HG03565 (cell line): ENCODE measurements at regions not wholly inside any gene's neighbourhood (a gene's known extent, or its start where the extent isn't known, plus 50 kb on each side); places are given as distances from the start of the nearest gene placed in this dataset.
"Not testable (repeated sequence)": the region's sequence is repeated elsewhere in the genome, so short reads cannot be mapped to it uniquely, and the experiment has no call there.

ENCODE experiments used
- ATAC-seq: cut with Tn5 transposase; IDR thresholded peaks from one replicate; pipeline ENCODE4 v1.9.1; 2021; ENCODE audit warnings: mild to moderate bottlenecking, moderate library complexity; ENCODE audit not compliant: unreplicated experiment

DNA sequence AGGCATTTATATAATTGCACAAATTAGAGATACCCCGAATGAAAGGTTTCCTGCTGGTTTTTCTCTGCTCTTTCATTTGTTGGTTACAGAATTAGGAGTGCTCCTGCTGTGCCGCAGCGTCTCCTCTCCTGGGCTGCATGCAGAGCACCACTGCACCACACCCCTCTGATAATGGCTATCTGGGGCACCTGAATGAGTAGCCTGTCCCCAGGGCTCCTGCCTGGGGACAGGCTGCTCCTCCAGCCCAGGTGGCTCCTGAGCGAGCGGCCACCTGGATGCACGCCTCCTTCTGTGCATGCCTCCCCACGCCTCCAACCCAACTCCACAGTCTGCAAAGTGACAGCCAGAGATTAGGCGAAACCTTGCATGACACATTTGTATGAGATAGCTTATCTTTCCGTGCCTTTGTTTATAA, 242.6 kb upstream of the FZD8 start:
- ATAC-seq = no peak

DNA sequence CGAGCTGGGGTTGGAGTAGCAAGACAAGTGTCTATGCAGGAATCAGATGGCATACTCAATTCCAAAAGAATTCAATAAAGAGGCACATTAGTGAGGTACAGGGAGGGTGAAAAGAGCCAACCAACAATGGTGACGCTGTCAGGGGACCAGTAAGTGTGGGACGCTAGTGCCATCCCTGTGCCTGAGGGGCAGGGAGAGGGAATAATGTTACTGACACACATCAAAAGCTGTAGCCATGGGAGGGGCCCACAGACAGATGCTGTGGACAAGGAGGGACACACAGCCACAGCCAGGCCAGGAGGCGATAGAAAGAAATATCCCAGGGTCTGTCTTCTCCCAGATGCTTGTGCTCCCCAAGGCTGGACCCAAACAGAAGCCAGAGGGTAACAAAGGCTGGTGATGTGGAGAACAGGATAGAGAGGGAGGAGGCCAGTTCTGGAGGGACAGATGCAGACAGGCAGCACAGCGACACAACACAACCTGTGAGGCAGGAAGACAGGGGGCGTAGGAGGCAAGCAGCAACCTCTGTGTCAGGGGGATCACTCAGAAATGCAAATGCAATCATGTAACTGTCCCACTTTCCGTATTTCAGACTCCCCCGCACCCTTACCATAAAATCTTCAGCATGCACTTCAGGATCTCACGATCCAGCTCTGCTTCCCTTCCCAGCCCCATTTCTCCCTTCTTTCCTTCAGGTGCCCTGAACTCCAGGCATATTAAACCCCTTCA, 240.5 kb upstream of the FZD8 start:
- ATAC-seq = no peak

- no peak for ATAC-seq
Observed at GRCh38 chr10:35881320-35881719, 239.2 kb upstream of the FZD8 start.

- no peak for ATAC-seq
Observed at GRCh38 chr10:35876248-35876647, 234.2 kb upstream of the FZD8 start.

DNA sequence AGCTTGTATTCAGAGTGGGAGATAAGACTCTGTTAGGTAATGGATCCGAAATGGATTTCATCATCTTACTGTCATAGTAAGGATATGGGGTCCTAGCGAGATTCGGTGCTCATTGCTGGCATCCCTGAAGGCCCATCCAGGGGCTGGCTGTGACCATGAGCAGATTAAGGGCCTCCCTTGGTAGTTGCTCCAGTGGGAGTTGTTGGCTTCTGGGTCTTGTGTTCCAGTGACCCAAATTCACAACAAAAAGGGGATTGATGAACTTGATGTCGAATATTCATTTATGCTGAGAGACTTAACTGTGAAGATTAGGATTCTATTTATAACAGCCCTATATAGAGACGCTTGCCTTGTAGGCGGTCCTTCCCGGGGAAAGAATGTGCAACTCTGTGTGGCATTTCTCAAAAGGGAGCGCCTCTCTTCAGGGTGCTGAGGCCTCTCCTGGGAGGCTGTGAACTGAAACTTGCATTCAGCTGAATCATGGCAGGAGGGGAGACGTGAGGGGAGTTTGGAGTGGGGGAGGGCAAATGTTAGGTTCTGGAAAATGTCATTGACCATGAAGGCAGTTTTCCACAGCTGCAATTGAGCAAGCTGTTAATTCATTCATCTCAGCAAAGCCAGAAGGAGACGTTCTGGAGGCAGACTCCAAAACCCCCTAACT, 233.1 kb upstream of the FZD8 start:
- ATAC-seq = no peak

DNA sequence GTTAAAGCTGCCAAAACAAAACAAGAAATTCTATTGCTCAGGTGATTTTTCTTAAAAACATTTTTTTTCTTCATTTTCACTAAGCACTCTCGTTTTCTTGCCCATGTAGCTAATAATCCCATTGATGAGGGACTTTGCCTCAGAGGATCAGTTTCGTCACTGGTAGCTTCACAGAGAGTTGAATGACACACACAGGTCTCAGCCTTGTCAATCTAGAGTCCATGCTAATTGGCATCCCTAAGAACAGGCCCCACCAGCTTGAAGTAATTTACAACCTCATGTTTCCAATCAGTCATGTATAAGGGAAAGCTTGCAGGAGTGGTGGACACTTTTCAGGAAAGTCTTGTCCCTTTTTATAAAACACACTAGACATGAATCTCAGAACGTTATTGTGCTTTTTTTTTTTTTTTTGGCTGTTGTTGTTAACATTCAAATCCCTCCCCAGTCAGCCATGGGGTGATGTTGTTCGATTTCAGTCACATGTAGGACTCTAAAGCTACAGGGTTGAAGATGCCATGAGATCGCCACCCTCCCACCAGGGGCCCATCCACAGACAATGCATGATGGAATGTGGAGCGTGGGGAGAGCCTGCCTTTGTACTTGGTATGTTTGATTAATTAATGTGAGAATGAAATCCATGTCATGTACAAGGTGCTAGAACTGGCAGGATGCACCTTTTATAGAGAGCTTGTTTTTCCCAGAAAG, 232.4 kb upstream of the FZD8 start:
- no peak for ATAC-seq

DNA sequence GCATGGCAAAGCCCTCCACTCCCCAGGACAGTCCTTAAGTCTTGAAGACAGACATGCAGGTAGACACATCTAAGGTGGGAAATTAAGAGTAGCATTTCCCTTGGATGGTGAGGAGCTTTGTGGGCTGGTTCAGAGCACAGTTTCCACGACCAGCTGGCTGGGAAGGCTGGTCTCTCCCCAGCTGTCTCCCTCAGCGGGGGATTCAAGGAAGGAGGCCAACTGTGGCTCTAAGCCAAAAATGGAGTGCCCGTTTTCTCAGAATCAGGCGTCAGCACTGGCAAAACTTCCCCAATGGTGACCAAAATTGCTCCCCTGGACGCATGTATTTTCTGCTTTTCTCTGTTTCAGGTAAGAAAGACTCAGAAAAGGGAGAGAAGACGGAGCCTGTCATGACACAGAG, 230.6 kb upstream of the FZD8 start:
- no peak for ATAC-seq

DNA sequence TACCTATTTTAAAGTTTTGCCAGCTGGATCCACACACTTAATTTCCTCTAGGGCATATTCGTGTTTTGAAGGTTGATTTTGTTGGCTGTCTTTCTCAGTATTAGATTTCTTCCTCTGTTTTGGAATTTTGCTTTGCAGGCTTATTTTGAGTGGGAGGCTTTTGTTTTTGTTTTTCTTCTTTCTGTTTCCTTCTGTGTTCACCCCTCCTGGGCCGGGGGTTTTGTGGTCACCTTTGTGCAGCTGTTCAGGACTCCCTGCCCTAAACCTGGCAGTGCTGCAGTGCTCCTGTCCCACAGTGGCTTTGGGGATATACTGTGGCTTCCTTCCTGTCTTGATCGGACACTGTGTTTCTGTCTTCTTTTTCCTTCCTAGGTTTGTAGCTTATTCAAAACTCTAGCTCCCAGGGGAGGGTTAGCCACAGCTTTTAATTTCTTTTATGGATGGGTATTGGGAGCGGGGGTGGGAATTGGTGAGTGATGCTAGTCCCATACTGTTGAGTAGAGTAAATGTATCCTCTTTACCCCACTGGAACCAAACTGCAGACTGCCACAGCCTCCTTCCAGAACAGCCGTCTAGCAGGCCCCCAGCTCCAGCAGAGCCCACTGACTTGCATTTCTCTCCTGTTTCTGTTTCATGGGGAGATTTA, 228.7 kb upstream of the FZD8 start:
- no peak for ATAC-seq

DNA sequence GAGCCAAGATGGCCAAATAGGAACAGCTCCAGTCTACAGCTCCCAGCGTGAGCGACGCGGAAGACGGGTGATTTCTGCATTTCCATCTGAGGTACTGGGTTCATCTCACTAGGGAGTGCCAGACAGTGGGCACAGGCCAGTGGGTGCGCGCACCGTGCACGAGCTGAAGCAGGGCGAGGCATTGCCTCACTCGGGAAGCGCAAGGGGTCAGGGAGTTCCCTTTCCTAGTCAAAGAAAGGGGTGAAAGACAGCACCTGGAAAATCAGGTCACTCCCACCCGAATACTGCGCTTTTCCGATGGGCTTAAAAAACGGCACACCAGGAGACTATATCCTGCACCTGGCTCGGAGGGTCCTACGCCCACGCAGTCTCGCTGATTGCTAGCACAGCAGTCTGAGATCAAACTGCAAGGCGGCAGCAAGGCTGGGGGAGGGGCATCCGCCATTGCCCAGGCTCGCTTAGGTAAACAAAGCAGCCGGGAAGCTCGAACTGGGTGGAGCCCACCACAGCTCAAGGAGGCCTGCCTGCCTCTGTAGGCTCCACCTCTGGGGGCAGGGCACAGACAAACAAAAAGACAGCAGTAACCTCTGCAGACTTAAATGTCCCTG, 216.7 kb upstream of the FZD8 start:
- ATAC-seq = not testable (repeated sequence)

DNA sequence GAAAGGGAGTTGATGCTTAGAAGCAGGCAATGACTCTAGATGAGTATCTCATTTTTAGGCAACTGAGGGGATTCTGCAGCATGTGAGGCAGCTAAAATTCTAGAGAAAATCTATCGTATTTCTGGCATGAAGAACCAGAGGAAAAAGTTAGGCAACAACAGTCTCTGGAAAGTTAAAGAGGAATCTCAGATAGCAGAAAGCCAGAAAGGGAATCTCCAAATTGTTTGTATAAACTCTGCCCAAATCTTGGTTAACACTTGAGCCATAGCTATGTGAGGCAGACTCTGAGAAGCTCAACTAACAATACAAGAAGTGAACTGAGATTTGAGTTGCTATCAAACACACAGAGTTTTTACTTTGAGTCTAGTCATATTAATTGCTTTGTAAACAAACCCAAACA, 215.8 kb upstream of the FZD8 start:
- ATAC-seq = no peak

DNA sequence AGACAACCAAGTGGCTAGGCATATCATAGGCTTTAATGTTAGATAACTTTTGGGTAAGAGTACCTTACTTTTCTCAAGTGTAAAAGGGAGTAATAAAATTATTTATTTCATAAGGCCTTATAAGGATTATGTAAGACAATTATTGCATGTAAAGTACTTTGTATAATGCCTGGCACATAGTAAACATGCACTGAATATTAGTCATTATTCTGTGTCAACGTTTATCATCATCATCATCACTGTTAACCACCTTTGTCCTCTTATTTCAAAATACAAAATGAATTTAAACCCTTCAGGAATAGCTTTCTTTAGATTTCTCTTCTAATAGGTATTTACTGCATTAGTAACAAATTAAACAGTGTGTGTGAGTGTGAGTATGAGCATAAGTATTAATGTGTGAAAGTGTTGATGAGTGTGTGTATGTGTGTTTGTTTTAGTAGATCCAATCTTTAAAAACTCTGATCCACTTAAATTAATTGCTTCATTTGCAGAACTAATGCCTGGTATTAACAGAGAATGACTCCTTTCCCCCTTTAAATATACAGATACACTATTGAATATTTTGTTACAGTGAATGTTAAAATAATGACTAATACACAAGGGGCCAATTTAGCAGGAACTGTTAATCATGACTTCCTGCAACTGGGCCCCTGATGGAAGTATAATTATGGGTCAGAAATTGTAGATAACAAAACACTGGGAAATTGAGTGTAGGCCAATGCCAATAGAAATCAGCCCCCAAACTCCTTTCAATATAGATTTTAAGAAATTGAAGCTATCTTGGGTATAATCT, 213.3 kb upstream of the FZD8 start:
- ATAC-seq = no peak

DNA sequence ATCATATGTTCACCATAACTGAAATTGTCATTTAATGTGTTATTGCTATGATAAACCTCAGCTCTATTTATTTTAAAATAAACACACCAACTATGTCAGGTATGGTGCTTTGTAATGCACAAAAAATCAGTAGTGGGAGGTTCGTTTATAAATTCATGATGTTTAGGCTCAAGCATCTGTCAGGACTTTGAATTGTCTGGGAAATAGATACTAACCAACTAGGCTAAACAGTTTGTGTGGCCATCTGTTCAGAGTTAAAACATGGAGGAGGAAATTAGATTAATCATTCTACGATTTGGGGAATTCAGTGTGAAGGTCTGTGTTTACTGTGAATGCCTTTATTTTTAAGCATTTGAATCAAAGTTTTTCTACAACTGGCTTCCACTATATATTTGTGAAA, 212.6 kb upstream of the FZD8 start:
- ATAC-seq = no peak

GRCh38 chr10:35852721-35853120, 210.6 kb upstream of the FZD8 start:
- no peak for ATAC-seq

DNA sequence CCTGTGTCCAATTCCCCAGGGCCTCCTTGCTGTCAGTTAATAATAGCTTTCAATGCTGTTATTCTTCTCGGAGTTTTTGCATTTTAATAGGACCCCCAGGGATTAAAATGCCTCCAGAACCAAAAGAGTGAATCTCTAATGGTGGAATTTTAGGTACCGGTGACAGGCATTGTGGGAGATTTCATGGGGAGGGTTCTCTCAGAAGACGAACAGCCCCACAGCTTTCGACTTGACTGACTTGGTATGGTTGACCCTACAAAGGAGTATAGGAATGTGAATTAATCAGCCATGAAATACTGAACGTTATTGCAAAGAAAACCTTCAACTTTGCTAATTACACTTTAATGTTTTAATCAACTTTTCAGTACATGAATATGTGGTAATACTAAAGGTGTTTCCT, 206.3 kb upstream of the FZD8 start:
- ATAC-seq = no peak

DNA sequence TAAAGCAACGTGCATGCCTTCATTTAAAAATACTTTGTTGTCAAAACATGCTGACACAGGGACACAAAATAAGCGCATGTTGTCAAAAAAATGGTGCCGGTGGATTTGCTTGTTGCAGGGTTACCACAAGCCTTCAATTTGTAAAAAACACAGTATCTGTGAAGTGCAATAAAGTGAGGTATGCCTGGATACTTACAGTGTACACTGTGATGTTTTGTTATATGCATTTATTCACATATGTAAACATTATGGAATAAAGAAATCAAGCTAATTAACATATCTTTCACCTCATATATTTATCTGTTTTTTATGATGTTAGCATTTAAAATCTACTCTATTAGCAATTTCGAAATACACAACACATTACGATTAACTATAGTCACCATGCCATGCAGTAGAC, 202.6 kb upstream of the FZD8 start:
- ATAC-seq = no peak

- ATAC-seq = no peak
Observed at GRCh38 chr10:35843524-35844181, 201.6 kb upstream of the FZD8 start.

DNA sequence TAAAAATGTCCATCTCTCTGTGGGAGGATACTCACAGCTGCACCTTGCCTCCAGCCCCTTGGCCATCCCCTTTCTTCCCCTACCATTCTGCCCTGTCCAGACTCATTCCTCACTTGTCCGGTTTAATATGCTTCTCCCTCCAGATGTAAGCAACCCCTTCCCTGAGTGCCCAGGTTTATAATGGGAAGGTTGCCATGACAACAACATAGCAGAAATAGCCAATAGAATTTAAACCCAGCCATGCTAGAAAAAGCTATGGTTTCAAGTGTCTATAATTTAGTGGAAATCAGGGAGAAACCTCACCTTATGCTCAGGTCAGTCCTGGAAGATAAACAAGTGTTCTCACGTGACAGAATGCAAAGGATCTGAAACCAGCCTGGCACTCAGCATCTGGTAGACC, 196.0 kb upstream of the FZD8 start:
- no peak for ATAC-seq

GRCh38 chr10:35835545-35835944, 193.4 kb upstream of the FZD8 start:
- no peak for ATAC-seq

DNA sequence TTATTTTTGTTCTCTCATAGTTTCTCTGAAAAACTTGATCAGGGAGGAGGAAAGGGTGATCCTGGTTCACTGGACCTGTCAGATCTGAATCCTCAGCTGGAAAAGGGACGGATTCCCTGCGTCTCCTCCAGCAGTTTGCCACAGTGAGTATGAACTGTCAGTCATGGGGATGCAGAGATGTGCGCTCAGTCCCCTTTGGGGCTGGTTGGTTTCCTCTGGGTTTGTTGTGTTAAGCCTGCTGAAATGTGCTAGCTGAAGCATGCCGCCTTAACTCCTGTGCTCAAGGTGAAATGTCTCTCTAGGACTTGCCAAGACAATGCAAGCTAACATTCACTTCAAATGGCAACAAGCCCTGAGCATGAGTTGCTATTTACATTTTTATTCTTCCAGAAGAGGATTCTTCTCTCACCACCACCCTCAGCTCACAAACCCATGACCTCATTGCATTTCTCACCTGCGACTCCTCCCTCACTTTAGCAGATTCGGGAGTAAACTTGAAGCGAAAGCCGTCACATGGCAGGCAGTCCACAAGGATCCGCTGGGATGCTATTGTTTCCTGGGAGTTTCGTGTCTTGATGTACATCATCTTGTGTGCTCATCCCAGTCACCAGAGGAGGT, 192.9 kb upstream of the FZD8 start:
- no peak for ATAC-seq

DNA sequence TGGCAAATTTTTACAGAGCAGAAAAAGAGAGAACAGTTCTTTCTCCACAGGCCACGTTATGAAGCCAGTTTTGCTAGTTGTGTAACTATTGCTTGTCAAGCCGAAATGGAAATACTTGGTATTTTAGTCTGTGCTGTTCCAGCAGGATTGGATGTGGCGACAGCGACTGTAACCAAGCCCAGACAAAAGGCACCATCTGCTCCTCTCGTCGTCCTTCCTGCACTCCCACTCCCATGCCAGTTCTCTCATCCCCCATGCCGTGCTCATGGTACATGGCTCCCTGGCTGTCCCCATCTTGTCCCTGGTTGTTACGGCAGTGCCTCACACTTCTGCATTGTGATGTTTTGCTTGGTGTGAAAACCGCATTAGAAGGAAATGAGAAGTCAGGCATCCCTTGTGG, 185.7 kb upstream of the FZD8 start:
- no peak for ATAC-seq
